Aorta (tissue), 5 donors: ENCODE measurements at regions not wholly inside any gene's neighbourhood (a gene's known extent, or its start where the extent isn't known, plus 50 kb on each side); places are given as distances from the start of the nearest gene placed in this dataset.

Experiments
- ATAC-seq: fragments of 200-7000 bp; cut with Tn5 transposase; one replicate; pipeline ENCODE4 v1.9.1; 2022; ENCODE audit warnings: moderate library complexity; ENCODE audit not compliant: low FRiP score
- DNase-seq, 2 donors: peaks; one replicate each; pipeline ENCODE4 v3.0.0-alpha.2; 2020
- H3K27ac ChIP-seq, 2 donors: one replicate each; pipeline ENCODE4 v1.5.1; 2013; ENCODE audit warnings: low read length in 2 of 2, mild to moderate bottlenecking in 2 of 2, moderate library complexity in 2 of 2, control low read depth in 1 of 2, inconsistent platforms in 1 of 2, low read depth in 1 of 2
- H3K27me3 ChIP-seq, 2 donors: one replicate each; pipeline ENCODE4 v1.6.1; 2013; ENCODE audit warnings: control low read depth in 1 of 2, low read length in 1 of 2, mild to moderate bottlenecking in 1 of 2, moderate library complexity in 1 of 2; ENCODE audit not compliant: insufficient read depth in 2 of 2, control insufficient read depth in 1 of 2
- H3K36me3 ChIP-seq, 2 donors: one replicate each; pipeline ENCODE4 v1.6.1; 2013; ENCODE audit warnings: control low read depth in 1 of 2, low read length in 1 of 2, mild to moderate bottlenecking in 1 of 2; ENCODE audit not compliant: insufficient read depth in 2 of 2, control insufficient read depth in 1 of 2
- H3K4me1 ChIP-seq, 2 donors: one replicate each; pipeline ENCODE4 v1.6.1; 2013; ENCODE audit warnings: low read length in 2 of 2, control low read depth in 1 of 2, mild to moderate bottlenecking in 1 of 2, moderate library complexity in 1 of 2; ENCODE audit not compliant: insufficient read depth in 2 of 2, control insufficient read depth in 1 of 2
- H3K4me3 ChIP-seq, 2 donors: one replicate each; pipeline ENCODE4 v1.5.1; 2013; ENCODE audit warnings: low read length in 2 of 2, control low read depth in 1 of 2, mild to moderate bottlenecking in 1 of 2
- H3K9me3 ChIP-seq: one replicate; pipeline ENCODE4 v1.6.1; 2013; ENCODE audit warnings: mild to moderate bottlenecking, low read length; ENCODE audit not compliant: control insufficient read depth
- WGBS, 2 donors: extraction: QIAGEN DNeasy Blood & Tissue Kit; methylation state at CpG; one replicate each; pipeline ENCODE4 v1.1.7; 2013; 5-methylcytosine and 5-hydroxymethylcytosine counted together
- intact Hi-C, 2 donors: fragments of 100-400 bp; cut with DNase I; formaldehyde crosslinking; loops; one replicate each; pipeline versions ENCODE4 v1.14.2 to v1.15.0; 2022
- donor health status: healthy with polysubstance abuse.
- donor health status: Bipolar disorder and iron deficiency.
- donor health status: DM: no; HTN: no; CAD: no.
- donor health status: DM: no; HTN: no; CAD: no.
- donor health status: DM: yes; HTN: yes; CAD: no.

- Histone ChIP-seq H3K9me3 (no peaks in the 10 kb centered on the region), H3K27ac (no peak overlapping the region), H3K4me1 (no peaks in the 10 kb centered on the region), H3K4me3 (no peak overlapping the region), H3K27me3 (no peaks in the 10 kb centered on the region), H3K36me3 (no peaks in the 10 kb centered on the region)
- intact Hi-C loops = no loop called here
- no peak for ATAC-seq
- no peak for DNase-seq
- 32 to 35% methylated on average over 1 of the region's 1 CpG for WGBS, 2 donors
Measured at GRCh38 chr11:91178366-91178765, 955.5 kb upstream of the CHORDC1 start.

GRCh38 chr11:91174734-91175133, 951.9 kb upstream of the CHORDC1 start:
- DNase-seq (no peak), ATAC-seq (no peak)
- Histone ChIP-seq H3K36me3 (no peaks in the 10 kb centered on the region), H3K4me3 (no peak overlapping the region), H3K4me1 (no peaks in the 10 kb centered on the region), H3K27me3 (no peaks in the 10 kb centered on the region), H3K27ac (no peak overlapping the region), H3K9me3 (no peaks in the 10 kb centered on the region)
- intact Hi-C loops = no loop called here

DNA sequence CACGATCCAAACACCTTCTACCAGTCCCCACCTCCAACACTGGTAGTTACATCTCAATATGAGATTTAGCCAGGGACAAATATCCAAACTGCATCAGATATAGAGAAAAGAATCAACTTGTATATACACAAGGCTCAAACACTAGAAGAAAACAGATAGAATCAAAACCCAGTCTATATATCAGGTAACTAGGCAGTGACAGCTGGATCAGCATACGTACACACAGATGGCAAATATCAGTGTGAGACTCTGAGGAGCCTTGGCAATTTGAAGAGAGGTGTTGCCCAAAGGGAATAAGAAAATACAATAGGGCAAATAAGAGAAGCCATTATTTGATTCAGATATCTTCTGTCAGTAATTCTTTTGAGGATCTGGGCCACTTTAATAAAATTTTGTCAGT, 951.3 kb upstream of the CHORDC1 start:
- intact Hi-C loops = no loop called here
- H3K36me3 ChIP-seq = no peaks in the 10 kb centered on the region
- H3K27ac ChIP-seq = no peak overlapping the region
- no peak overlapping the region for H3K4me3 ChIP-seq
- no peaks in the 10 kb centered on the region for H3K27me3 ChIP-seq
- 94 to 95% methylated on average over 2 of the region's 2 CpGs for WGBS, 2 donors
- no peaks in the 10 kb centered on the region for H3K4me1 ChIP-seq
- DNase-seq (no peak), ATAC-seq (no peak)
- no peaks in the 10 kb centered on the region for H3K9me3 ChIP-seq

DNA sequence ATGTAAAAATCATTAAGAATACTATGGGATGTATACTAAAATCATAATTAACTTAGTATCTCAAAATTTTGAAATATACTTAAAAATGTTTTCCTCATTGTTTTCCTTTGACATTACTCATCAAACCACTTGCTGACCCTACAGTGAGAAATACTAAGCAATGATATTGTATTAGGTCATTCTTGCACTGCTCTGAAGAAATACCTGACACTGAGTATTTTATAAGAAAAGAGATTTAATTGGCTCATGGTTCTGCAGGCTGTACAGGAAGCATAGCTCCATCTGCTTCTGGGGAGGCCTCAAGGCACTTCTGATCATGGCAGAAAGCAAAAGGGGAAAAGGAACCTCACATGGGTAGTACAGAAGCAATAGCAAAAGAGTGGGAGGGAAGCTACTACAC, 950.9 kb upstream of the CHORDC1 start:
- DNase-seq = no peak
- H3K4me1 ChIP-seq = no peaks in the 10 kb centered on the region
- no peaks in the 10 kb centered on the region for H3K27me3 ChIP-seq
- H3K9me3 ChIP-seq = no peaks in the 10 kb centered on the region
- ATAC-seq = no peak
- no peaks in the 10 kb centered on the region for H3K36me3 ChIP-seq
- no peak overlapping the region for H3K4me3 ChIP-seq
- H3K27ac ChIP-seq = no peak overlapping the region
- intact Hi-C loops = no loop called here

- Histone ChIP-seq H3K4me3 (no peak overlapping the region), H3K27me3 (no peaks in the 10 kb centered on the region), H3K9me3 (no peaks in the 10 kb centered on the region), H3K36me3 (no peaks in the 10 kb centered on the region), H3K27ac (no peak overlapping the region), H3K4me1 (no peaks in the 10 kb centered on the region)
- DNase-seq = no peak
- no peak for ATAC-seq
- intact Hi-C loops = no loop called here
Measured at GRCh38 chr11:91170711-91171110, 947.9 kb upstream of the CHORDC1 start.

DNA sequence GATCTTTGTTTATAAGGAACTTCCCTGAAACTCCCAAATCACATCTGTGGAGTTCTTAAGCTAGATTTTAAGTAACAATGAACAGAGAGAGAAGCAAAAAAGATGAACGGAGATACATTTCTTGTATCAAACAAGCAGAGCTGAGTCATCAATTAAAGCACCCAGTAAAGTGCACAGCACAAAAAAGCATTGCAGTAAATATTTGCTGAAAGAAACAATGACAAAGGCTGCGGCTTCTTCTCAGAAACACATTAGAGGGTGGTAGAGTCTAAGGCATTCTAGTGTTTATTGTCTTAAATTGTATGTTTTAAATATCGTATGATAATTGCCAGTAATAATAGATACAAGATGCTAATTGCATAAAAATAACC, 941.6 kb upstream of the CHORDC1 start:
- H3K27ac ChIP-seq = no peak overlapping the region
- H3K36me3 ChIP-seq = no peaks in the 10 kb centered on the region
- WGBS, 2 donors = 50 to 51% methylated on average over 3 of the region's 3 CpGs
- peaks cover 0 to 6% of the 10 kb centered on the region in 2 donors for H3K4me1 ChIP-seq
- no peaks in the 10 kb centered on the region for H3K9me3 ChIP-seq
- ATAC-seq = no peak
- H3K4me3 ChIP-seq = no peak overlapping the region
- H3K27me3 ChIP-seq = no peaks in the 10 kb centered on the region
- intact Hi-C loops = no loop called here
- no peak for DNase-seq

DNA sequence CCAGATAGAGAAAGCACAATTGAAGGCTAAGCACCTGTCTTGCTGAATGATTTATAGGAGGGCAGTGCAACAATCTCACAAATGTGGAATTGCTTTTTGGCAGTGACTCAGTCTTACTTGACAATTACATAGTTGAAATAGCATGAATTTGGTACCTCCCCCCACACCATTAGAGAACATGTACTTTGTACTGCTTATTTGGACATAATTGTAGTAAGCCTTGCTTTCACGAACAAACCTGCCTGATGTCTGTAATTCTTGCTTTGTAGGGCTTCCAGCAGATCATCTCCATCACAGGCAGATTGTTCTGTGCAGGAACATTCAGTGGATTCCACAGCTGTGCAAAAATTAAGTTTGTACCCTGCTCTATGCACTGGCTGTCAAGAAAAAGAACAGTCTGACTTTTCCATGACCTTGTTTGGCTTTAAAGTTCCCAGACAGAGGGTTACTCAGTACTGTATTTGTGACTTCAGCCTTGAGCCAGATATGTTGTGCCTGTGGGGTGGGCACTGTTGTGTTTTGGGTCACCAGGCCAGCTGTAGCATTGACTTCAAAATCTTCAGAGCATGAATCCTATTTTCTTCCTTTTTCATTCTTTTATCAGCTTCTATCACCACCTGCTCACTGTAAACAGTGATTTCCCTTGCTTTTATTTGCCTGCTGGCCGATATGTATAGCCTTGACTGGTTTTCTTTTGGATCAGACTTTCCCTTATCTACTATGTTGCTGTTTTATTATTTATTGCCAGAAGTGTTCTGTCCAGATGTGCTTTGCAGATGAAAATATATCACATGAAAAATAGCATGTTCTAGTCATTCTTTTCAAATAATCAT, 941.0 kb upstream of the CHORDC1 start:
- no peaks in the 10 kb centered on the region for H3K27me3 ChIP-seq
- intact Hi-C loops = no loop called here
- H3K36me3 ChIP-seq = no peaks in the 10 kb centered on the region
- DNase-seq (no peak), ATAC-seq (no peak)
- 0 to 8% methylated on average over 2 of the region's 2 CpGs for WGBS, 2 donors
- H3K4me1 ChIP-seq = peaks cover 0 to 6% of the 10 kb centered on the region in 2 donors
- no peak overlapping the region for H3K4me3 ChIP-seq
- no peaks in the 10 kb centered on the region for H3K9me3 ChIP-seq
- peak overlapping the region in 1 of 2 donors; percentile 73 for H3K27ac ChIP-seq

- WGBS, 2 donors = 5 to 11% methylated on average over 1 of the region's 1 CpG
- DNase-seq = no peak
- H3K36me3 ChIP-seq = no peaks in the 10 kb centered on the region
- H3K4me3 ChIP-seq = no peak overlapping the region
- no peaks in the 10 kb centered on the region for H3K9me3 ChIP-seq
- intact Hi-C loops = no loop called here
- H3K4me1 ChIP-seq = peaks cover 0 to 6% of the 10 kb centered on the region in 2 donors
- no peak overlapping the region for H3K27ac ChIP-seq
- H3K27me3 ChIP-seq = no peaks in the 10 kb centered on the region
- no peak for ATAC-seq
Measured at GRCh38 chr11:91160661-91161060, 937.8 kb upstream of the CHORDC1 start.

- DNase-seq (no peak), ATAC-seq (no peak)
- no peaks in the 10 kb centered on the region for H3K9me3 ChIP-seq
- whole genome bisulfite sequencing, 2 donors = 91 to 93% methylated on average over 3 of the region's 3 CpGs
- intact Hi-C loops = no loop called here
- no peaks in the 10 kb centered on the region for H3K36me3 ChIP-seq
- no peak overlapping the region for H3K27ac ChIP-seq
- H3K4me3 ChIP-seq = no peak overlapping the region
- peaks cover 0 to 6% of the 10 kb centered on the region in 2 donors for H3K4me1 ChIP-seq
- H3K27me3 ChIP-seq = no peaks in the 10 kb centered on the region
Measured at GRCh38 chr11:91158891-91159537, 936.2 kb upstream of the CHORDC1 start.
